ENCODE measurements at regions not wholly inside any gene's neighbourhood (a gene's known extent, or its start where the extent isn't known, plus 50 kb on each side); places are given as distances from the start of the nearest gene placed in this dataset.

GRCh38 chr13:76556627-76557026 lies 329.6 kb downstream of the KCTD12 start:
- TF ChIP-seq POLR2A (IDR thresholded peaks at IDR 0.05) (no peak), CTCF (IDR thresholded peaks at IDR 0.05) (no peak)

All from body of pancreas (tissue), 4 donors.